NCI-H187 treated with DMSO at 0.1 percent for 48 hours (cell line): ENCODE measurements at regions not wholly inside any gene's neighbourhood (a gene's known extent, or its start where the extent isn't known, plus 50 kb on each side); places are given as distances from the start of the nearest gene placed in this dataset.
"Not testable (repeated sequence)": the region's sequence is repeated elsewhere in the genome, so short reads cannot be mapped to it uniquely, and the experiment has no call there.

Source experiments
- DNase-seq: peaks from one replicate; lab custom pipeline; 2025; lab: John Stamatoyannopoulos, UW

DNA sequence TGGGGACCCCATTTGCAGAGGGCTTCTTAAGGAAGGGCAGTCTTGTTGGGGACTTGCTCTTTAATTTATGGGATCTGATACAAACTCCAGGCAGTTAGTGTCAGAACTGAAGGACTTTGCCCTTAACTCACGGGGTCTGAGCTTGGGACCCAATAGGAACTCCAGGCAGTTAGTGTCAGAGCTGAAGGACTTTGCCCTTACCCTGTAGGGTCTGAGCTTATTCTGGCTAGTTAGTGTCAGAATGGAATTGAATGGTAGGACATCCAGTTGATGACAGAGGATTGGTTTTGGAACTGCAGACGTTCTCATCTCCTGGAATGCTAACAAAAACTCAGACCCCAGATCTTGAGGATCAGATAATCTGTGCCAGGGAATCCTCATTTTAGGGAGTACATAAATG, 256.9 kb upstream of the COPS8 start:
- no peak for DNase-seq

DNA sequence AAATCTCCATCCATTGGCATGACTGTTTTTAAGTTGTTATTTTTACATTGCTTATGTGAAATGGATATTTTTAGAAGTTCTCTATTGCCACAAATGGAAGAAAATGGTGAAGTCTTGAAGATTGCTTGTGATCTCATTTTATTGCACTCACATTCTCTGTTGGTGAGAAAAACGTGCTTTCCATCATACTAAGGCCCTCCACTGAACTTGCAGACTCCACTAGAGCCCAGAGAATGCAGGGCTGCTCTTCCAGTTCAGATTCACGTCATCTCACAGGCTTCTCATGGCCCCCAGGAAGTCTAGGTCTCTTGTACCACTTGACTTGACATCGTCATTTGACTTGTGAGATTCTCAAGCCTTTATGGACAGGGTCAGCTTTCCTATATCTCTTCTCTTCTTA, 254.8 kb upstream of the COPS8 start:
- no peak for DNase-seq

DNA sequence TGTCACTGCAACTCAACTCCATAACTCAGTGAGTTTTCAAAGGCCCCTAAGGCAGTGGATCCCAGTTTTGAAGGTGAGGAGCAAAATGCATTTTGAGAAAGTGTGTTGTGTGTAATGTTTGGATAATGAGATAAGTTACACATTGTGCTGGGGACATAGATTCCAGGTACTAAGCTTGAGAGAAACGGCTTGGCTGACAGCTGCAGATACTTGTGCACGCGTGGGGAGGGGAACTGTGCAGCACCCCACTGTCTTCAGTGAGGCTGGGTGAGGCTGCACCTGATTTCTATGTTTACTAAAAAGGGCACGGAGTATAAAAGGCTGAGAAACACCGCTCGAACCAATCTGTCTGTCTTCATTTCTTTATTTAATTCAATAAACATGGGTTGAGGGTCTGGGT, 254.0 kb upstream of the COPS8 start:
- no peak for DNase-seq

DNA sequence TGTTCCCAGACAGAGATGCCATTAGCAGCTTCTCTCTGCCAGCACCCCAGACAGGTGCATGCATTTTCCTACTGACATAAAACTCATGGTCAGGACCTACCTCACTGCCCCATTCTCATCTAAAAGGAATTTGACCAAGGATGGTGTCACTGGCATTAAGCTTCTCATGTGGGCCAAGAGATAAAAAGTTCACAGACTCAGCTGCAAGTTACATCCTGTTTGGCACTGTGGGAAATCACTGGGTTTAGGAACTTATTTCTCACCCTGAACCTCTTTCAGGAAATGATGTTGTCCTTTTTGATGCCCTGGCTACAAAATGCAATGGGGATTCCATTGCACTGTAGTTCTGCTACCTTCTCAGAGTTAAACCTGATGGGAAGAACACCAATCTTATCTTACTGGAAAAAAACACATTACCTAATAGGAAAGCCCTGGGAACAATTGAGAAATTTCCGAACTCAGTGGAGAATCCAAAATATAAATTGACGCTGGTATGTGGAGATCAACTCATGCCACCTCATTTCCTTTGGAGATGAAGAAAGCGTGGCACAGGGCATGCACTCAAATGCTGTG, 252.1 kb upstream of the COPS8 start:
- no peak for DNase-seq

DNA sequence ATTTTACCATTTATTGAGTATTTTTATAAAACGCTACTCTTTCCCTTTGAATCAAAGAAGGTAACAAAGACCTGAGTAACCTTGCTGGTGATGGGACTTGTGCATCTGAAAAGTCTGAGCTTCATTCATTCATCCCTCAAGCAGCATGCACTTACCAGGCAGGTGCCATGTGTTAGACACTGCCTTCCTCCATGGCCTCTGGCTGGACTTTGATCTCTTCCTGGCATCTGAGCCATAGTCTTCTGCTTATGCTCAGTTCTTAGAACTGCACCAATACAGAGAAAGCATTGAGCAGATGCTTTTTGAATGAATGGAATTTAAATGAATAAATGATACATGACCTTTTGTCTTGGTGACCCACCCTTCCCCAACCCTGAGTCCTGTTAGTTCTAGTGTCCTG, 251.4 kb upstream of the COPS8 start:
- no peak for DNase-seq

DNA sequence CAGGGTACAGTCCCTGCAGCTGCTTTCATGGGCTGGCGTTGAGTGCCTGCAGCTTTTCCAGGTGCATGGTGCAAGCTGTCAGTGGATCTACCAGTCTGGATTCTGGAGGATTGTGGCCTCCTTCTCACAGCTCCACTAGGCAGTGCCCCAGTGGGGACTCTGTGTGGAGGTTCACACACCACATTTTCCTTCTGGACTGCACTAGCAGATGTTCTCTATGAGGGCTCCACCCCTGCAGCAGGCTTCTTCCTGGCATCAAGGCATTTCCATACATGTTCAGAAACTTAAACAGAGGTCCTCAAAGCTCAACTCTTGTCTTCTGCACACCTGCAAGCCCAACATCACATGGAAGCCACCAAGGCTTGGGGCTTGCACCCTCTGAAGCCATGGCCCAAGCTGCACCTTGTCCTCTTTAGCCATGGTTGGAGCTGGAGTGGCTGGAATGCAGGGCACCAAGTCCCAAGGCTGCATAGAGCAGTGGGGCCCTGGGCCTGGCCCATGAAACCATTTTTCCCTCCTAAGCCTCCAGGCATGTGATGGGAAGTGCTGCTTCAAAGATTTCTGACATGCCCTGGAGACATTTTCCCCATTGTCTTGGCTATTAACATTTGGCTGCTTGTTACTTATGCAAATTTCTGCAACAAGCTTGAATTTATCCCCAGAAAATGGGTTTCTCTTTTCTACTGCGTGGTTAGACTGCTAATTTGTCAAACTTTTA, 250.2 kb upstream of the COPS8 start:
- DNase-seq, result no peak

DNA sequence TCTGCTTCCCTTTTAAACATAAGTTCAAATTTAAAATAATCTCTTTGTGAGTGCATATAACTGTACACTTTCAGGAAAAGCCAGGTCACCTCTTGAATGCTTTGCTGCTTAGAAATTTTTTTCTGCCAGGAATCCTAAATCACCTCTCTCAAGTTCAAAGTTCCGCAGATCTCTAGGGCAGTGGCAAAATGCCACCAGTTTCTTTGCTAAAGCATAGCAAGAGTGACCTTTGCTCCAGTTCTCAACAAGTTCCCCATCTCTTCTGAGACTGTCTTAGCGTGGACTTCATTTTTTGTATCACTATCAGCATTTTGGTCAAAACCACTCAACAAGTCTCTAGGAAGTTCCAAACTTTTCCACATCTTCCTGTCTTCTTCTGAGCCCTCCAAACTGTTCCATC, 249.7 kb upstream of the COPS8 start:
- DNase-seq, result not testable (repeated sequence)

DNA sequence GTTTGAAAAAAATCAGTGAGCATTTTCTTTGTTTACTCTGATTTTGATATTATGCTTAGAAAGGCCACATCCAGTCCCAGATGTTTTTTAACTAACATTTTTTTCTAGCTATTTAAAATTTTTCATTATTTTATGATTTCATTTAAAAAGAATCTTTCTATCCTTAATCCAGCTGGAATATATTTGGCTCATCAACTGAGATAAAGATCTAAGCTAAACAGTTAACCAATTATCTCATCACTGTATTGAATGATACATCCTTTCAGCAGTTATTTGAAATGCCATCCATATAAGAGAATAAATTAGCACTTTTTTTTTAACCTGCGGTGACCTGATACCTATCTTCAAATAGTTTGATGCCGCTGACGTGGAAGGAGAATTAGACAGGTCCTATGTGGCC, 245.5 kb upstream of the COPS8 start:
- no peak for DNase-seq

DNA sequence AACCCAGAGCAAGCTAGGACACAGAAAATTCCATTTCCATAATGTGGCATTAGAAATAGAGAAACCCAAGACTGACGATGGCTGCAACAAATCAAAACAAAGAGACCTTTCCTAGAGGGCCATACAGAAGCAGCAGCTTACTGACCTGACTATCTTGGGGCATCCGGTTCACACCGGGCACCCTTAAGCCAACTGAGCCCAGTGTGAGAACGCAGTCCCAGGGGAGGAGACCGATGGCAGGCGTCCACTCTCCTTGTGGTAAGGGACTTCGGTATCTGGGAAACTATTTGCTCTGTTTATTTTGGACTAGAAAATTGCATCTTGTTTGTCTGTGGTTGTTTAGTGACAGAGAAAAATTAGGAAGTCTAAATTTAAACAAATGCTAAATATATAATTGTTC, 244.8 kb upstream of the COPS8 start:
- DNase-seq, result no peak

DNA sequence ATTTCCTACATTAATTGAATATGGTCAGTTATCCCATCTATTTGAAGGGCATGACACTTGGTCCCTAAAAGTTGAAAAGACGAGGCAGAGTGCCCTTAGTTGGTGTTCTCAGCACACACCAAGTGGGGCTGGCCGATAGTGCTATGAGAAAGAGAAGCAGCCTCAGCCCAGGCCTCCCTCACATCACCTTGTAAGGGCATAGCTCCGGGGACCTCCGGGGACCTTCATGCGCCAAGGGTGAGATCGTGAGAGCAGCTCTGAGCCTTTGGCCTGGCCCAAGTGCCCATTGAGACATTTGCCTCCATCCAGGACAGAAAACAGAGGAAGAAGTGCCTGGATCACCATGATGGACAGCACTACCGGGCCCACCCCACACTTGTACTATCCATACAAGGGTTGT, 244.3 kb upstream of the COPS8 start:
- no peak for DNase-seq

DNA sequence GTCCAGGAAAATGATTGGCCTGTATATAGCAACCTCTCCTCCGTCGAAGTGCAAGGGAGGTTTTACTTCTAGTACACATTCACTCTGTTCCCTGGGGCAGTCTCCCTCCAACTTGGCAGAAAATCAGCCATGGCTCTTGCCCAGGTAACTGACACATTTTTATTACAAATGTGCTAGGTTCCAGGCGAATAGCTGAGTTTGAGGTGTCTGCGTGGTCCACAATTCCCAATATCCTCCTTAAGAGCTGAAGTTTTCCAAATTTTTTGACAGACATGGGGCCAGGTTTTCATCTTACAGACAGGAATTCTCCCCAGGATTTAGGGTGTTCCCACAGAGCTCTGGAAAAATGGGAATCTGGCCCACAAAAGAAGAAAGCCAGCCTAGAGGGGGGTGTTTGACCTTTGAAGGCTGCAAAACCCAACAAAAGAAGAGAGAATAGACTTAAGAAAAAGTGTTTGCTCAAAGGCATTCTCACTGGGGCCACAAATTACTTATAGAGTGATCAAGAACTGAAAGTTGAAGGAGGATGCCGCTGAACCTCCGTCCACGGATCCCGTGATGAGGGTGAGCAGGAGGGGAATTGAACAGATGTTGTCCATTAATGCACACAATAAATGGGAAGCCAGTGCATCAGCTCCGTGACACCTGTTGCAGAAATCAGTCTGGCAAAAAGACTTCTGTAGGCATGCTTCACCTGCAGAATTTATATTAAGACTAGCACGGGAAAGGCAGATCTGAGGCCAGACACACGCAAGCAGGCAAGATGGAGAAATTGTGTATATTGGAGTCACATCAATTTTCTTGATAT, 242.3 kb upstream of the COPS8 start:
- DNase-seq, result no peak

DNA sequence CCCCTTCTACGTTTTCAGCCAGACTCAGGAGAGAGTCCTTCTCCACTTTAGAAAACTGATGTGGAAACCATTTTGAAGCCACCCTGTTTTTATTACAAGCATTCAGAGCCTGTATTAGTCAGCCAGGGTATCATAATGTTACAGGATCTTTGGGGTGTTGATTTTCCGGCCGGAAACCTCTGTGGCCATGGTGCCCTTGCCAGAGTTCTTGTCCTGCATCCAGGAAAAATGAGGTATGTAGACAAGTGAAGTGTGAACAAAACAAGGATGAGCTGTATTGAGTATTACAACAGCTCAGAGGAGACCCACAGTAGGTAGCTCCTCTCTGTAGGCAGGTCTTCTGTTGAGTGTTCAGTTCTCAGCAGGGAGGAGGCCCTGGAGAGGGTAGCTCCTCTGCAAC, 241.0 kb upstream of the COPS8 start:
- no peak for DNase-seq

DNA sequence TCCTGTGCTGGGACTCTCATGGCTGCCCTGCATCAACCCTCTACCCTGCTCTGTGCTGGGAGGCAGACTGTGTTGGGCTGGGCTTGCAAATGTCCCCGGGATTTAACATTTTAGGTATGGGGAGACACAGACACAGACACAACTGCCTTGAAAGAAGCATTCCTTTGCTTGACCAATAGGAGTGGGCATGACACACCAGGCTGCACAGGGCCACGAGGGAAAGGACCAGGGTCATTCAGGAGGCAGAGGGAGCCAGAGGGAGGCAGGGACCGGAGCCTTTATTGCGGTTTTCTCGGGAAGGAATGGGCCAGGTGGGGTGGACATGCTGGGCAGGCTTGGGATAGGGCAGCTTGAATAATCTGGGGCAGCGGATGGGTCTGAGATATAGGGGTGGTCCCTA, 238.7 kb upstream of the COPS8 start:
- DNase-seq, result no peak

DNA sequence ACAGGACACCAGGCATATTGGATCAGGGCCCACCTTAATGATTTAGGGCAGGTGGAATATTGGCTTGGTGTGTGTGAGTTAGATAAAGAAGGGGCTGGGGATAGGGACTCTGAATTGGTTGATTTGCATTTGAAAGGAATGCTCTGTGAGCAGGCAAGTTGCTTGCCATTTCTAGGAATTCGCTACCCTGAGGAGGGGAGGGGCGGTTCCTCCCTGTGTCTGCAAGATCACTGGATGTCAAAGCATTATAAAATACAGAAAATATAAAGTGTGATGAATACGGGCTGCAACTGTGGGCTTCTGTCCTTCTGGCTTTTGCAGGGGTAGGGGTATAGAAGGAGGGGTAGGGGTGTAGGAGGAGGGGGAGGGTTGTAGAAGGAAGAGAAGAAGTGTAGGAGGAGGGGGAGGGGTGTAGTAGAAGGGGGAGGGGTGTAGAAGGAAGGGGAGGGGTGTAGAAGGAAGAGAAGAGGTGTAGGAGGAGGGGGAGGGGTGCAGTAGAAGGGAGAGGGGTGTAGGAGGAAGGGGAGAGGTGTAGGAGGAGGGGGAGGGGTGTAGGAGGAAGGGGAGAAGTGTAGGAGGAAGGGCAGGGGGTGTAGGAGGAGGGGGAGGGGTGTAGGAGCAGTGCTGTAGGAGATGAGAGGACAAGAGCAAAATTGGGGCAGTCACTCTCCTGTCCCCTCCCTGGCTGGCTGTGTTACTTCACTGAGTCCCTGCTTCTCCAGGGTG, 238.0 kb upstream of the COPS8 start:
- DNase-seq, result no peak

DNA sequence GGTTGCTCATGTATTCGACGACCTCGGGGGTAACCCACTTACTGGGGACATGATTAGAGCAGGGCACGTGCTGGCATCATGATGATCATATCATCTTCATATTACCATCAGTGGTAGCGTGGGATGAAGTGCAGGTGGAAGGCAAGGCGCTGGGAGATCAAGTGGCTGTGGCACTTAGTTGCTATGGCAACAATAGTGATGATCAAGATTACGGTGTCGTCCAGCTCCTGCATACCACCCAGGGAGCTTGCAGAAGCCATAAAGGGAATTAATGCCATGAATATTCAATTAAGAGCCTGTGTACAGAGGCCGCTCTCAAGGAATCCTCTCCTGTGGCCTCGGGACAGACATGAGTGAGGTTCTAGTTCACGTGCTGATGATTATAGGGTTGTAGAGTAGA, 237.2 kb upstream of the COPS8 start:
- peak; percentile 43 for DNase-seq

DNA sequence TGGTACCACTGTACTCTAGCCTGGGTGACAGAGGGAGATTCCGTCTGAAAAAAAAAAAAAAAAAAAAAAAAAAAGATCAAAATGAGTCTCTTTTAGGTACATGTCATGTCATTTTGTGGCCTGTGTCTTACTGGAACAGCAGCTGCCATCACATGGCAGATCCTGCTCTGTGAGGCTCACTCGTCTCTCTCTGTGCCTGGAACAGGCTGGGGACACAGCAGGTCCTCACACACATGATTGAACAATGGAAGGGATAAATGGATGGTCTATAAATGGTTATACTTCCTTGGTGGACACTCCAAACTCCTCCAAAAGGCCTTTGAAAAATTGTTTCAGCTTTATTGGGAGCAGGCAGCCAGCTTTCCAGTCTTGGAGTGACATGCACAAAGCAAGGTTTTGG, 236.2 kb upstream of the COPS8 start:
- no peak for DNase-seq

DNA sequence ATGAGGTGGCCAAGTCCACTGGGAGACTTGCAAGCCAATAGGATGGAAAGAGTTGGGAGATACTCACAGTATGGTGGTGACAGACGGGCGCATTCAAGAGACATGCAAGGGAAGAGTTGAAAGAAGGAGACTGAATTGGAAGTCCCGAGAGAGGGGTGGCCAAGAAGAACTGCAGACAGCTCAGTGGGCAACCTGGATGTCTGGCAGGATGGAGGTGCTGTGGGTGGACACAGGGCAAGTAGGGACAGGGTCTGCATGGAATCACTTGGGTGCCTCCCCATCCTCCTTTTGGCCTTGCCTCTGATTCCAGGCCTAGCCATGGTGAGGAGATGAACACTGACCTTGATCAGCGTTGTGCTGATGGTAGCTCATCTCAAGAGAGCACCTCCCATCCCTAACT, 235.7 kb upstream of the COPS8 start:
- no peak for DNase-seq

DNA sequence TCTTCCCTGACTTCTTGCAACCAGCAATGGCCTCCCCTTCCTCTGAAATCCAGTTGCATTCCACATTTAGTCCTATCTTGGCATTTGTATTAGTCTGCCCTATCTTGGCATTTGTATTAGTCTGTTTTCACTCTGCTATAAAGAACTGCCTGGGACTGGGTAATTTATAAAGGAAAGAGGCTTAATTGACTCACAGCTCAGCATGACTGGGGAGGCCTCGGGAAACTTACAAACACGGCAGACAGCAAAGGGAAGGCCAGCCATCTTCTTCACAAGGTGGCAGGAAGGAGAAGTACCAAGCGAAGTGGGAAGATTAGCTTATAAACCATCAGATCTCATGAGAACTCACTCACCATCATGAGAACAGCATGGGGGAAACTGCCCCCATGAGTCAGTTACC, 234.5 kb upstream of the COPS8 start:
- no peak for DNase-seq

DNA sequence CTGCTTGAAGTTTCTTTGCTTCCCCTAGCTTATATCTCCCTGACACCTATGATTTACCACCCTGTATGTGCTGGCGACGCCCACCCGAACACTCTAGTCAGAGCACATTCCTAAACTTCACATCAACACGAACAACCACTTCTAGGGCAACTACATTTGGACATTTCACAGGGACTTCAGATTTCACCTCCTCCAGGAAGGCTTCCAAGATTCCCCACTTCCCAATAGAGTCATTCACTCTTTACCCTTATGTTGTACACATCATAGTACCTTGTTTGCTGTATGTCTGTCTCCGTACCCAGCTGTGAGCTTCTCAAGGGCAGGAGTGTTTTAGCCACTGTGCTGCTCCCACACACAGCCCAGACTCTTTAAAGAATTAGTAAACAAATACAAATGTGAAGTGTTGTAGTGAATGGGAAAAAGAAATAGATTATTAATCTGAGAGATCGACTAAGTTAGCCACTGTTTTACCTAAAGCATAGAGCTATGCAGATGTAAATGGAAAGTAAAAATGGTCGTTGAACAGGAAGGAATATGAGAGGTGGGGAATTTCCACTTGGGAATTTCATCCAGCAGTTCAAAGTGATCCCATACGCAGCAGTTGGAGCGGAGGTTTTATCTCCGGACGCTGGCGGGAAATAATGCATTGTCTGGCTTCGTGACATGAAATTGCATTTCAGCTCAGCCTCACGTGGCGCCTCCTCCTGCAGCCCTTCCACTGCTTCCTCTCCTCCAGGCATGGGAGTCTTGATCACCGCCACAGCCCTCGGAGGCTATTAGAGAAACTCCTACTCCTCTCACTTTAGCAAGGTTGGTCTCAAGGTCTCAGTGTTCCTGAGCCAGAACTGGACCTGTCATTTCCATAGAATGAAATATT, 233.4 kb upstream of the COPS8 start:
- no peak for DNase-seq

DNA sequence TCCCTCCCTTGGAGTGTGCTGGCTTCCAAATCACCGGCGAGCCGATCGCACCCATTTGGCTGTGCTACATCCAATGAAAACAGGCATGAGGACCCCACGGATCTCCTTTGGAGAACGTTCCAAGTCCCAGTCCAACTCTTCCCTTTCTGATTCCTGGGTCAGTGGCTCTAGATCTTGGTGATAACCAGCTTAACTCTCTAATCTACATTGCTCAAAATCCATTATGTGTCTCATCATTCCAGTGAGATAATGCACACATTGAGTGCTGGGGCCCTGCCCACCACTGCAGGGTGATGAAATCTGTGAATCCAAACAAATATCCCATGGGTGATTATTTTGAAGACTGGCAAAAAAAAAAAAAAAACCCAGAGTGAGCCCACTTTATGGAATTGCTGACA, 232.7 kb upstream of the COPS8 start:
- DNase-seq, result no peak

DNA sequence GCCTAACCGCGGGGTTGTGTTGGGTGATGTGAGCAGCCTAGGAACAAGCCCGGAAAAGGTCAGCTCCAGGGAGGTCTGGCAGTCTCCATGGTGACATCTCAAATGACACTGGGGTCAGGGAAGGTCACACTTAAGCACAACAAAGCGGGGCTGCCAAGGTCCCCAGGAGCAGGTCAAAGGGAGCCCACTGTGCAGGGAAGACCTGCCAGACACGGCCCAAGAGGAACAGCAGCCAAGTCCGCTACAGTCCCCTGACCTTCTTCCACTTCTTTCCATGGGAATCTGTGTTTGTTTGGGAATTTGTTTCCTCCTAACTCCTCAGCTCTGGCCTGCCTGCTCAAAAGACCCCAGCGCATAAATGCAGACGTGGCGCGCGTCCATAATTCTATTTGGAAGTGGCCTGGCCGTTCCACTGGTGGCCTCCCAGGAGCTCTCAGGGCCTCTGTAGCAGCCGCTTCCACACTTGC, 232.1 kb upstream of the COPS8 start:
- DNase-seq, result no peak
